ENCODE measurements at regions not wholly inside any gene's neighbourhood (a gene's known extent, or its start where the extent isn't known, plus 50 kb on each side); places are given as distances from the start of the nearest gene placed in this dataset.
A peak's percentile ranks its signal among the peaks of the same experiment; 100 is the strongest.

GRCh38 chr22:27022896-27023361 is 365.5 kb downstream of the MIAT start:
- no peak for DNase-seq

- DNase-seq: no peak
Measured at GRCh38 chr22:27023591-27023990, 366.2 kb downstream of the MIAT start.

DNA sequence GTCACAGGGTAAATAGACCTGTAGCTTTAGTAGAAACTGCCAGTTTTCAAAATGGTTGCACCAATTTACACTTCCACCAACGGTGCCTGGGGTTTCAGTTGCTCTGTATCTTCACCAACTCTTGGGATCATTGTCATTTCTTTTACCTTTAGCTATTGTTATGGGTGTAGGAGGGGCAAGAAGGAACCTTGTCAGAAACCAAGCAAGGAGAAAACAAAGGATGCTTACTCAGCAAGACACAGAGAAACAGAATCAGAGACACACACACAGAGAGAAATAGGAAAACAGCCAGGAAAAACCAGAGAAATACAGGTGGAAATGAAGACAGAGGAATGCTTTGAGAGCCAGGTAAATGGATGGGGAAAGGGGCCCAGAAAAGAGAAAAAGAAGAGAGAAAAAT is 367.6 kb downstream of the MIAT start:
- DNase-seq: no peak

GRCh38 chr22:27028093-27028492 is 370.7 kb downstream of the MIAT start:
- no peak for DNase-seq

- DNase-seq: no peak
Measured at GRCh38 chr22:27029584-27030130, 372.3 kb downstream of the MIAT start.

DNA sequence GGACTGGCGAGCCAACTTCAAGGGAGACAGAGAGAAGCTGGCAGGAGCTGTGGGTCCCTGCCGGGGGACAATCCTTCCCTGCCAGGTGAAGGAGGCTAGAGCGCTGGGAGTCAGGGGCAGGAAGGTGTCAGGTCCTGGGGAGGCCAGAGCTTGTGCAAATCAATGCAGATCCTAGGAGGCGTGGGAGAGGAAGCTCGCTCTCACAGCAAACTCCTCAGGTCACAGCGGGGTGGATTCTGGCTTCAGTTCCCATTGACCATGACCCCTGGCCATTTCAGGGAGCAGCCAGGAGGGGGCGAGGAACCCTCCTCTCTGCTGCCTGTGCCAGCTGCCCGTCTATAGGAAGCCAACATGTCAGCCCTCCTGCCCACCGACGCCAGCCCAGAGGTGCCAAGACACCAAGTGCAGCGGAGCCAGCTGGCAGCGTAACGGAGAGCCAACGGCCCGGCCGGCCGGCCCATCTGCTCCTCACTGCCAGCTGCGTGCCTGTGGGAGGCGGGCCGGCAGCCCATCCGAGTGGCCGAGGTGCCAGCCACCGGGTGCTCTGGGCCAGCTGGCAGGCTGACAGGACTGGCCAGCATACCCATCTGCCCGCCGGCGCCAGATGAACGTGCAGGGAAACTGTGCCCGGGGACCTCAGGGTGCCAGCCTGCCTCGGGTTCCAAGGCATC is 374.8 kb downstream of the MIAT start:
- no peak for DNase-seq

GRCh38 chr22:27041745-27042310 is 384.4 kb downstream of the MIAT start:
- no peak for DNase-seq

DNA sequence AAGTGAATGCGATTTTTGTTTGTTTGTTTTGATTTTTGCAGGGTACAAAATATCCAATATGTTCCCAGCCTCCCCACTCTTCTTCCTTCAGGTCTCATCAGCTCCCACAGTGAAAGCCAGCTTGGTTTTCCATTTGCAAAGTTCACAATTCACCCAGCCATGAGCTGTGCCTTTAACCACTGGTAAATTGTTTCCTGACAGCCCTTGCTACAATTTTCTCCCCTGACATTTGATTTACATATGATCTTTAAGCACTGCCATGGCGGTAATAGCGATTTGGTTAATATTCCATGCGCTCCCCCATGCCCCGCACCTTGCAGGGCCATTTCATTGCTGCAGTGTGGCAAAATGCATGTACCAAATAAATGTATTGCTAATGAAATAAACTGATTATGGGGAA is 385.9 kb downstream of the MIAT start:
- no peak for DNase-seq

- DNase-seq: no peak
Measured at GRCh38 chr22:27045103-27045947, 387.9 kb downstream of the MIAT start.

- DNase-seq: no peak
Measured at GRCh38 chr22:27046086-27046485, 388.7 kb downstream of the MIAT start.

DNA sequence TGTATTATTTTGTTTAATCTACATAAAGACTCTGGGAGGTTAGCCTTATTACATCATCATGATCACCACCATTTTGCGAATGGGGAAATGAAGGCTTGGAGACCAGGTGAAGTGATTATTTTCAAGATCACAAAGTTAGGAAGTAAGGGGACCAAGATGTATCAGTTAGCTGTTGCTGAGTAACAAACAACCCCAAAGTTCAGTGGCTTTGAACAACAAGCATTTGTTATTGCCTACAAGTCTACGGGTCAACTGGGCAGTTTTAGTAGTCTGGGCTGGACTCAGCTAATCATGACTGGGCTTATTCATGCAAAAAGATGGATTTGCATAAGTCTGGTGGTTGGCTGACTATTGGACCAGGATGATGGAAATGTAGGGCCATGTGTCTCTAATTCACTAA is 389.2 kb downstream of the MIAT start:
- DNase-seq: no peak

DNA sequence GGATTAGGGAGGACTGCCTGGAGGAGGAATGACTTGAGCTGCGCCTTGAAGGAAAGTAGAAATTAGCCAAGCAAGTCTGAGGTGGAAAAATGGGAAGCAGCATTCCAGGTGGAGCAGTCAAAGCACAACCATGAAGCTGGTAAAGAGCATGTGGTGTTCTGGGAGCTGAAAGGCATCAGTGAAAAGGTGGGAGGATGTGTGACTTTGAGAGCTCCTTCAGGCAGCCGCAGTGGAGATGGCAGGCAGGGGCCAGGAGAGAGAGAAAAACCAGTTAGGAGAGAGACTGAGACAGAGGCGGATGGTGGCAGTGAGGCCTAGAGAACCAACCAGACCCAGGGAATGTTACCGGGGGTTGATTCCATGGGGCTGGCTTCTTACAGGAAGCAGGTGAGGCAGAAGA is 393.4 kb downstream of the MIAT start:
- DNase-seq: no peak

- DNase-seq: no peak
Measured at GRCh38 chr22:27051407-27051806, 394.0 kb downstream of the MIAT start.

GRCh38 chr22:27057717-27058116 is 400.3 kb downstream of the MIAT start:
- peak; percentile 17 for DNase-seq

- DNase-seq: no peak
Measured at GRCh38 chr22:27060190-27060589, 402.8 kb downstream of the MIAT start.

DNA sequence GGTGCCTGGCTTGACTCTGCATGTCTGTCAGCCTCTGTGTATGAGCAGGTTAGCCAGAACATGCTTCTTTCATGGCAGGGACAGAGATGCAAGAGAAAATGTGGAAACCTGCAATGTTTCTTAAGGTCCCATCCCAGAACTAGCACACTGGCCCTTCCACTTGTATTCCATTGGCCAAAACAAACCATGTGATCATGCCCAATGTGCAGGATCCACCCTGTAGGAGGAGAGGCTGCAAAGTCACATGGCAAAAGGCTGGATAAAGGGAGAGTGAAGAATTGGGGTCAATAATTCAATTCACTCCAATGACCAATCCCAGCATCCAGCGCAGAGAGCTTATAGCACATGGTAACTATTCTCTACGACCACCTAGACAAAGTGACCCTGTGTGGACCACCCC is 405.5 kb downstream of the MIAT start:
- DNase-seq: no peak

DNA sequence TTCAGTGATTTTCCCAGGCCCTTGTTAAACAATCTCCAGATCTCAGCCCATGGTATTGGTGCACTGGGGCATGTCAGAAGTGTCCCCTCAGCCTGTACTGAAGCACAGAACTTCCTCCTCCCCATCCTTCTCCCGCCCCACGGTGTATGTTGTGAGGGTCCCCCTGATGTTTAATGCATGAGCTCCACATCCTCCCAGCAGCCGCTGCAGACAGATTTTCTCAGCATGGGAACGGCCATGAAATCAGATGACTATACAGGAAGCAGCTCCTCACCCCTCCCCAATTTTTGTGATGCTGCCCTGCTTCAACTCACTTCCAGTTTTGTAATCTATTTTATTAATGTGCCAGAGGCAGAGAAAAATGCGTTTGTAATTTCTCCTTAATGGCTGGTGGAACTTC is 406.0 kb downstream of the MIAT start:
- no peak for DNase-seq

DNA sequence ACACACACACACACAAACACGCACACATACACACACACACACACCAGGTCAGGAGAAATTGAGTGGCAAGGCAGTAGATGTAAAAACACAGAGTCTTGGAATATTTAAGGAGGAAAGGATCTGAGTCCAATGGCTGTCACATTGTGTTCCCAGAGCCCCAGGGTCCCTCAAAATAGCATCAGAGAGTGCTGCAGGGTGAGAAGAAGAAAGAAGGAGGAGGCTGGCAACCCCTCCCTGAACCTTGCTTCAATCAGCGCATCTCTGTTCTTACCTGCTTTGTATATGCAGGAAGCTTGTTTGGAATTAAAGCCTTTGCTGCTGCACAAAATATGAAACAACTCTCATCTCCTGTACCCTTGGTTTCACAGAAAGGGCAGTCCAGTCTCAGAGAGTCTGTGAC is 406.5 kb downstream of the MIAT start:
- DNase-seq: no peak

DNA sequence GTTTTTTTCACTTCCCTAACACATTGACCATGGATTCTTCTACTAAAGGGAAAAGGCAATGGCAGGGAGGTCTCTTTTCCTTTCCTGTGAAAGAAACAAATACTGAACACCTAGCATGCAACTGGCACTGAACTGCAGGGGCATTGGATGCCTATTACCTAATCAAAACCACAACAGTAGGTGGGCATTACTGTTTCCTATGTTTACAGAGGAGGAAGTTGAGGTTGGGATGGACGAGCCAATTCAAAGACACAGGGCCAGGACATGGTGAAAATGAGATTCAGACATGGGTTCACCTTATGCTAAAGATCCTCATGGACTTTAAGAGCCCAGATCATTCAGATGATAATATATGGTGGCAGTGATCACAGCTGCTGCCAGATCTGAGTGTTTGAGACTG is 407.0 kb downstream of the MIAT start:
- no peak for DNase-seq

DNA sequence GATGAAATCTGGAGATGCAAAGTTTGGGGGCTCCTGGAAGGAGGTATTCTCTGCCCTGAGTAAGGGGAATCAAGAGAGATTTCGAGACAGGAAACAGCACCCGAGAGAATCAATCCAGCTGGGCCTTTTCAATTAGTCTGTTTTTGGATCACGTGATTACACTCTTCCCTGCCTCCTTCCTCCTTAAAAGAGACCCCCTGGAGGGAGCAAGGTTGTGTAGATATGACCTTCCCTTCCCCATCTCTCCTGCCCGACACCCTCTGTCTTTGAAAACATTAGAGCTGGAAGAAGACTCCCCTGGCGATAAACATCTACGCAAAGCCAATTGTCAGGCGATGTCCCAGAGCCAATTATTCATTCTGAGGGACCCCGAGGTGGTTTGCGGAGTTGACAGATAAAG is 407.9 kb downstream of the MIAT start:
- DNase-seq: no peak

DNA sequence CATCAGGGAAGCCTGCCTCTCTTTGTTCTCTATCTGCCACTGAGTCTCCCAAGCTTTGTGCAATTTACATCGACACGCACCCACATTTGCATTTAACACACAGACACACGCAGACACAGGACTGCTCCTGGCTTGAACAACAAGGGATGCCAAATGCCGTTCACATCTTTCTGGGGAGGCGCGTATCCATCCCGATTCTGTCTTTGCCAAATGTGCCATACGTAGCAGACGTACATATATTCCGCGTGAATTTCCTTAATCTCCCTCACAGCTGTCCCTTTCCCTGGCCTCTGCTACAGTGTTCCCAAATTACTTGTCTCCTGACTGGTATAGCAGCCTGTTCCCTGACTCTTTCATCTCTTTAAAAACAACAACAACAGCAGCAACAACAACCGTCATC is 409.5 kb downstream of the MIAT start:
- DNase-seq: no peak

DNA sequence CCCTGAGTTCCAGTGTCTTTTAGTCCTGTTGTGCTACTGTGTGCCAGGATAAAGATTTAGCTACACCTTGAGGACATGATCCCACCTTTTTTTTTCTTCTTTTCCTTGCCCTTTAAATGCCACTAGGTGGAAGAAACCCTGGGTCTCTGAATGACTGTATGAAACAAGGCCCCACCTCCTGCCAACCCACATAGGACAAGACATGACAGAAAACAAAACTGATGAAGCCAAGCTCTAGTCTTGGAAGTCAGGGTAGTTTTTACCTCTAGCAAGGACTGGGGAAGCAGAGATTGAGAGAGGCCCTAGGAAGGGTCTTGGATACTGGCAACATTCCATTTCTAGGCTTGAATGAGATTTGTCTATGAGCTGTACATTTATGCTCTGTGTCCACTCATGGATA is 410.7 kb downstream of the MIAT start:
- DNase-seq: no peak

DNA sequence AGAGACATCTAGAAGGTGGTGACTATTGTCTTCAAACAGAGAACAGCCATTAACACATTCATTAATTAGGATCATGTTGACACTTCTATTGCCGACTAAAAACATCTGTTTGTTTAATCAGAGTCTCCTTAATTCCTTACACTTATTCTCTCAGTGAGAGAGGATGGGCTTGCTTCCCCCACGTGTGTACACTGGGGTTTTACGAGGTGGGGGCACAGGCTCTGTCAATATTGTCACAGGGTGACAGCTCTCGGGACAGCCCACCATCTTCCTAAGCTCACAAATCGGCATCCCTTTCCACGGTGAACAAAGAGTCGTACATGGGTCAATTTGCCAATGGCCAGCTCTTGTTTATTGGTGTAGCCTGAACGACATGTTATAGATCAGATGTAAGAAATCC is 413.2 kb downstream of the MIAT start:
- no peak for DNase-seq

All from NCI-H2081 treated with DMSO at 0.1 percent for 48 hours (cell line).